Glutamatergic neuron (in vitro differentiated cells): ENCODE measurements at regions not wholly inside any gene's neighbourhood (a gene's known extent, or its start where the extent isn't known, plus 50 kb on each side); places are given as distances from the start of the nearest gene placed in this dataset.

Experiments
- DNase-seq: peaks from one replicate; pipeline ENCODE4 v3.0.0; 2022
- H3K27ac Mint-ChIP-seq: one replicate; pipeline ENCODE4 v1.8.0; 2020; ENCODE audit warnings: mild to moderate bottlenecking, mixed read lengths, inconsistent platforms; ENCODE audit not compliant: unreplicated experiment
- H3K27me3 Mint-ChIP-seq: one replicate; pipeline ENCODE4 v1.8.0; 2020; ENCODE audit warnings: mild to moderate bottlenecking, moderate library complexity, mixed read lengths, inconsistent platforms; ENCODE audit not compliant: unreplicated experiment
- H3K36me3 Mint-ChIP-seq: one replicate; pipeline ENCODE4 v1.8.0; 2020; ENCODE audit warnings: mild to moderate bottlenecking, mixed read lengths, inconsistent platforms; ENCODE audit not compliant: unreplicated experiment
- H3K4me1 Mint-ChIP-seq: one replicate; pipeline ENCODE4 v1.8.0; 2020; ENCODE audit warnings: mild to moderate bottlenecking, low read depth, mixed read lengths, inconsistent platforms; ENCODE audit not compliant: unreplicated experiment
- H3K4me3 Mint-ChIP-seq: one replicate; pipeline ENCODE4 v1.8.0; 2020; ENCODE audit warnings: mild to moderate bottlenecking, mixed read lengths, inconsistent platforms; ENCODE audit not compliant: unreplicated experiment
- H3K9me3 Mint-ChIP-seq: one replicate; pipeline ENCODE4 v1.8.0; 2020; ENCODE audit warnings: mild to moderate bottlenecking, moderate library complexity, mixed read lengths, inconsistent platforms; ENCODE audit not compliant: unreplicated experiment
- CTCF ChIP-seq: fragments of 200-600 bp; sonication (generic); IDR thresholded peaks from one replicate; pipeline ENCODE4 v1.5.0; 2021; ENCODE audit not compliant: partially characterized antibody, unreplicated experiment

- Mint-ChIP-seq H3K4me3 (no peak overlapping the region), H3K9me3 (peaks cover 1% of the 10 kb centered on the region), H3K4me1 (peaks cover 30% of the 10 kb centered on the region), H3K27ac (no peak overlapping the region), H3K36me3 (no peaks in the 10 kb centered on the region), H3K27me3 (no peaks in the 10 kb centered on the region)
- no peak for TF ChIP-seq CTCF
- no peak for DNase-seq
Observed at GRCh38 chr2:163171786-163172530, 333.4 kb upstream of the KCNH7 start.

- H3K27me3 Mint-ChIP-seq: no peaks in the 10 kb centered on the region
- DNase-seq: no peak
- H3K27ac Mint-ChIP-seq: no peak overlapping the region
- no peaks in the 10 kb centered on the region for H3K4me1 Mint-ChIP-seq
- no peak overlapping the region for H3K4me3 Mint-ChIP-seq
- TF ChIP-seq CTCF: no peak
- H3K36me3 Mint-ChIP-seq: no peaks in the 10 kb centered on the region
- H3K9me3 Mint-ChIP-seq: no peaks in the 10 kb centered on the region
Observed at GRCh38 chr2:163157891-163158496, 319.4 kb upstream of the KCNH7 start.

GRCh38 chr2:163157411-163157810 is 318.8 kb upstream of the KCNH7 start:
- H3K9me3 Mint-ChIP-seq: no peaks in the 10 kb centered on the region
- H3K27ac Mint-ChIP-seq: no peak overlapping the region
- H3K27me3 Mint-ChIP-seq: no peaks in the 10 kb centered on the region
- H3K4me1 Mint-ChIP-seq: no peaks in the 10 kb centered on the region
- H3K4me3 Mint-ChIP-seq: no peak overlapping the region
- no peak for DNase-seq
- H3K36me3 Mint-ChIP-seq: no peaks in the 10 kb centered on the region
- no peak for TF ChIP-seq CTCF

- no peak for TF ChIP-seq CTCF
- Mint-ChIP-seq H3K27me3 (no peaks in the 10 kb centered on the region), H3K4me1 (no peaks in the 10 kb centered on the region), H3K9me3 (no peaks in the 10 kb centered on the region), H3K4me3 (no peak overlapping the region), H3K27ac (no peak overlapping the region), H3K36me3 (no peaks in the 10 kb centered on the region)
- DNase-seq: no peak
Observed at GRCh38 chr2:163155925-163156324, 317.4 kb upstream of the KCNH7 start.

GRCh38 chr2:163155279-163155883 is 316.8 kb upstream of the KCNH7 start:
- no peak overlapping the region for H3K4me3 Mint-ChIP-seq
- no peaks in the 10 kb centered on the region for H3K4me1 Mint-ChIP-seq
- H3K9me3 Mint-ChIP-seq: no peaks in the 10 kb centered on the region
- no peak overlapping the region for H3K27ac Mint-ChIP-seq
- no peak for DNase-seq
- no peaks in the 10 kb centered on the region for H3K36me3 Mint-ChIP-seq
- TF ChIP-seq CTCF: peak; percentile 87
- H3K27me3 Mint-ChIP-seq: no peaks in the 10 kb centered on the region
